GM21515 (cell line): ENCODE measurements at regions not wholly inside any gene's neighbourhood (a gene's known extent, or its start where the extent isn't known, plus 50 kb on each side); places are given as distances from the start of the nearest gene placed in this dataset.
"Not testable (repeated sequence)": the region's sequence is repeated elsewhere in the genome, so short reads cannot be mapped to it uniquely, and the experiment has no call there.

Experiments
- ATAC-seq: cut with Tn5 transposase; IDR thresholded peaks from one replicate; pipeline ENCODE4 v1.9.1; 2021; ENCODE audit not compliant: unreplicated experiment

DNA sequence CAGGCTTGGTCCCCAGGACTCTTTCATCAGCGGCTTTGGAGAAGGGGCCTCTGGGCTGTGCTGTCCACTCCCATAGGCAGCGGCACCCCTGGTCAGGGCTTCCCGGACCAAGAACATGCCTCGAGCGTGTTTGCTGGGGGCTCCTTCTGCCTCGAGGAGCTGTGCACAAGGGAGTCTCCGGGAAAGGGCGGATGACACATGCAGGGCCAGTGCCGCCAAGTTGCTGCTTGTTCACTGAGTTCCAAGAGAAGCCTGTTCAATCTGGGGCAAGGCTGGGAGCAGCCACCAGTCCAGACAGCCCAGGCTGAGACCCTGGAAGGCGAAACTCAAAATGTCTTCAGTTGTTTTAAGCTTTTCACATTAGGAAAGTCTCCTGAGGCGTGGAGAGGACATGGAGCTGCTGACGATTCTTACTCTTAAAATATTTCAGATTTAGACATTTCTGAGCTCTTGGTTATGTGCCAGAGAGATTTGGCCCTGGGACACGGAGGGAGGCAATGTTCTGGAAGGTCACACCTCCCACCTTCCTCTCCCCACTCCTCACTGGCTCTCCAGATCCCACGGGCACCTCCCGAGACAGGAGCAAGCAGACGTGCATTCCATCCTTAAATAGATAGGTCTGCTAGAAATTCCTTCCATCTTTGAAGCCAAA is 84.5 kb upstream of the ZNF469 start:
- ATAC-seq = no peak

DNA sequence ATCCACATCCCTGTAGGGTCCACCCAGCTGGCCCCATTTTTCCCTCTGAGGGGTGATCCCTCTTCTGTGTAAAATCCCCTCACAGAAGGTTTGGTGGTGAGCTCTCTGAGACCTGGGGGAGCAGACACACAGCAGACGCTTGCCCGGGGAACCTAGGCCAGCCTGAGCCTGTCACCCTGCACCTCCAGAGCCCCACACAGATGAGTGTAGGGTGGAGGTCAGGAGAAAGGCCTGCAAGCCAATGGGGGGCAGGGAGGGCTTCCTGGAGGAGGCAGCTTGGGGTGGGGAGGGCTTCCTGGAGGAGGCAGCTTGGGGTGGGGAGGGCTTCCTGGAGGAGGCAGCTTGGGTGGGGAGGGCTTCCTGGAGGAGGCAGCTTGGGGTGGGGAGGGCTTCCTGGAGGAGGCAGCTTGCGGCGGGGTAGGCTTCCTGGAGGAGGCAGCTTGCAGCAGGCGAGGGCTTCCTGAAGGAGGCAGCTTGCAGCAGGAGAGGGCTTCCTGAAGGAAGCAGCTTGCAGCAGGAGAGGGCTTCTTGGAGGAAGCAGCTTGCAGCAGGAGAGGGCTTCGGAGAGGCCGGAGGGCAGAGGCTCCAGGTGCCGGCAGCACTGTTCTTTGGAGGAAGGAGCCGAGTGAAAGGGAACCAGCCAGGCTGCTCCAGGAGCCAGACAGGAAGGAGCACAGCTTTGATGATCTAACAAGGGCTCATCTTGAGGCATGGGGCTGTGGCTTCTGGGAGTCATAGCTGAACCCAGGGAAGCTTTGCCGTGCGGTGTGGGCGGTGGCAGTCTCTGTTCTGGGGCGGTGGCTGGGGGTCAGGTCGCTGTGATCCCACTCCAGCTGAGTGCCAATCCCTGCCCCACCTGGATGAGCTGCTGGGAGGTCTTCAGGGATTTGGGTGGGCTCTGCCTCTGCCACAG is 83.7 kb upstream of the ZNF469 start:
- ATAC-seq = no peak

- no peak for ATAC-seq
Observed at GRCh38 chr16:88299751-88300462, 82.9 kb upstream of the ZNF469 start.

DNA sequence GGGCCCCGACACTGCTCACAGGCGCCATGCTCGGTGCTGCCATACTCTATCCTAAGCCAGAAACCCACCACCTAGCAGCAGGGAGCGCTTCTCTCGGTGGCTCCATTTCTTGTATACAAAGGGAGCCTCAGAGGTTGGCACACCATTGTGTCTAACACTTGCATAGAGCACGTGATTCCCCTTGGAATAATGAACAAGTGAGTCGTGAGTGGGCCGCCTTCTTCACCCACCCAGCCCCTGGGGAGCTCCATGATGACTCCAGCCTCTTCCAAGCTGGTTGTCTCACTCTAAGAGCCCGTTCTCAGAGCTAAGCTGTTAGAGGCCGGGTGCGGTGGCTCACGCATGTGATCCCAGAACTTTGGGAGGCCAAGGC is 82.3 kb upstream of the ZNF469 start:
- ATAC-seq = no peak

DNA sequence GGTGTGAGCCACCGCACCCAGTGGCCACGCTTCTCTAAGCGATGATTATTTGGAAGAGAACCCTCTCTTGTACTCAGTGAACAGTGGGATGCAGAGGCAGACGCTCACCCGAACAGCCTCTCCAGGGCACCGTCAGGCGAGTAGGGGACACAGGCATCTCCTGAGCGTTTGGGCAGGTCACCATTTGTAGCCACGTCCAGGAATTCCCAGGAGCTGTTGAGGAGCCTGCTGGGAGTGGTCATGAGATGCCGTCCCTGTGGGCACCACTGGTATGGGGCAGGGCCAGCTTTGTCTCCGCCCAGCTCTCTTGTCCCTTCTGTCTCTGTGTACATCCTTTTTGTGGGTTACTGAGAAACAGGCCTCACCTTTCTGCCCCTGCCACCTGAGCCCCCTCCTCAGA is 81.3 kb upstream of the ZNF469 start:
- ATAC-seq = no peak

GRCh38 chr16:88301886-88302285 is 80.9 kb upstream of the ZNF469 start:
- ATAC-seq = no peak

GRCh38 chr16:88302666-88303065 is 80.1 kb upstream of the ZNF469 start:
- ATAC-seq = no peak

DNA sequence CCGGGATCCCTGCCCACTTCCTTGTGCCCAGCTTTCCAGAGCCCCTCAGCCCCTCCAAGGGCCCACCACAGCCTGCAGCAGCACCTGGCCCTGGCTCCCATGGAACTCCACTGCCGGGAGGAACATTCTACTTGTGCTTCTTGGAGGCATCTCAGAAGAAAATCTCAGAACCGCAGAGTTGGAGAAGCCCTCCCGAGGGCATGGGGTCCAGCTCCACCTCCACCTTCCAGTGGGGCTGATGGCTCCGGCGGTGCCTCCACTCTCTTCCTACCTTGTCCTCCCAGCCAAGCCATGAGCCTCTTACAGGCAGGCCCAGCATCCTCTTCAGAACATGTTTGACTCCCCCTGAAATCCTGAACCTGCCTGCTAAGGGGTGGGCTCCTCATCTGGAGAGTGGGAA is 79.4 kb upstream of the ZNF469 start:
- no peak for ATAC-seq

DNA sequence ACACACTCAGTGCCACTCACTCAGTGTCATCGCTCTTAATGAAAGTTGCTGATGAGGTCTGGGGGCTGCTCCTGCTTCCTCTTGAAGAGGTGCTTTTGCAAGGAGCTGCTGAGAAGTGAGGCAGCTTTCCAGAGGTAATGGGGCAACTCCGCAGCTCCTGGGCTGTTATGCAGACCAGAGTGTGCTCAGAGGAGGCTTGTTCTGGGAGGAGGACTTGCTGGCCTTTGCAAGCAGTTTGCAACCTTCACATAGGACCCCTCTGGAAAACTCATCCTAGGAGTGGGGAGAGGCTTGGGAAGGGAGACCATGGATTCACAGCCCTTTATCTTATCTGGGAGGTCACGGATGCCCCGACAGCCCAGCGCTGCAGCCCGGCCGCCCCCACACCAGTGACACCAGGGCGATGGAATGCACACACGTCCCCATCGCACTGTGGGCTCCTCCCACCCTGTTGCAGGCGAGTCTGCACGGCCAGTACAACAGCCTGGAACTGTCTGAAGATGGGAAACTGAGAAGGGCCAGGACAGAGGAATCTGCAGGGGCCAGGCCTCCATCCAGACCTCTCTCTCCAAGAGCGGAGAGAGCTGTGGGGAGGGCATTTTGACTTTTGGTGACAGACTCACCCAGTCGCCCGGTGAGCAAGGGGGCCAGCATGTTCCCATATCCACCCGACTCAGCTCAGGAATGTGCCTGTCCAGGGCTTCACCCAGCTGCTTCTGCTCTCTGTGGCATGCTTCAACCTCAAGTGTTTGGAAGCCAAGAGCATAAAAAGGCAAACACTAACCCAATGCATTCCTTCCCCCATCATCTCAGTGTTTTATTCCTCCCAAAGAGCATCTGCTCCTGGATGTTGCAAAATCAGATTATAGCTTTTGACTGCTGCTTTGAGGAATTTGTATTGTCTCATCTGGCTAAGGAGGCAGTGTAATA is 78.6 kb upstream of the ZNF469 start:
- ATAC-seq = no peak

- no peak for ATAC-seq
Observed at GRCh38 chr16:88305176-88305575, 77.6 kb upstream of the ZNF469 start.

DNA sequence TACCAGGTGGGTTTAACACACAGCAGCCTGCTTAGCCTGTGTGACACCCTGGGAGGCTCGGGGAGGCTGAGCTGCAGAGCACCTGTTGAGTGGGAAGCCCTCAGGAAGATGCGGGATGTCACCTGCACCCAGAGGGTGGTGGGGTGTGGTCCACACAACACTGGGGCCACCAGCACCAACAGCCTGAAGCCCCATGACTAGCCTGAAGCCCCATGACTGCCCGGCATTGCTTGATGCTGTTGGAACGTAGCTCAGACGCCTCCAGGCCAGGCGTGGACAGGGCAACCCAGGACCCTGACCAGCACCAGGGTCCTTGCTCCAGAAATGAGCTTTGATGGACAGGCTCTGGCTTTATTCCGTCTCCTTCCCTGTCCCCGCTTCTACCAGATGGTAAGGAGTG is 76.3 kb upstream of the ZNF469 start:
- ATAC-seq = no peak

- ATAC-seq = no peak
Observed at GRCh38 chr16:88306860-88307545, 75.8 kb upstream of the ZNF469 start.

- ATAC-seq = no peak
Observed at GRCh38 chr16:88308441-88309173, 74.2 kb upstream of the ZNF469 start.

- no peak for ATAC-seq
Observed at GRCh38 chr16:88309174-88309907, 73.4 kb upstream of the ZNF469 start.

DNA sequence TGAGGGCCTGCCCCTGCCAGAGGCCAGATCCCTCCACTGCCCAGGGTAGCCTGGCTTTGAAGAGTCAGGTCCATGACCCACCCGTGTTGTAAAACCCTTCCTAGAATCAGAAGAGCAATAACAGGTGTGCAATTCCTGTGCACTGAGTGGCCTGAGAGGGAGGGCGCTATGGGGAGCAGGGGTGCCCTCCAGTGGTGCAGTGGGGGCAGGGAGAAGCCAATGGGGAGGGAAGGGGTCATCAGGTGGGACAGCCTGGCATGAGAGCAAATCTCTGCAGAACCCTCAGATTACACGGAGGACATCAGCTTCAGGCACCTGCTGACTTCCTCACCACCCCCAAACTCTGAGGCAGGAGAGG is 72.9 kb upstream of the ZNF469 start:
- no peak for ATAC-seq

GRCh38 chr16:88310796-88311605 is 71.8 kb upstream of the ZNF469 start:
- no peak for ATAC-seq

DNA sequence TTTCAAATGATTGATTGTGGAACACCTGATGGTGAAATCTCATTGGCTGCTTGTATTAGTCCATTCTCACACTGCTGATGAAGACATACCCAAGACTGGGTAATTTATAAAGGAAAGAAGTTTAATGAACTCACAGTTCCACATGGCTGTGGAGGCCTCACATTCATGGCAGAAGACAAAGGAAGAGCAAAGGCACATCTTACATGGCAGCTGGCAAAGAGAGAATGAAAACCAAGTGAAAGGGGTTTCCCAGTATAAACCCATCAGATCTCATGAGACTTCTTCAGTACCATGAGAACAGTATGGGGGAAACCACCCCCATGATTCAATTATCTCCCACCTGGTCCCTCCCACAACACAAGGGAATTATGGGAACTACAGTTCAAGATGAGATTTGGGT is 70.9 kb upstream of the ZNF469 start:
- not testable (repeated sequence) for ATAC-seq

DNA sequence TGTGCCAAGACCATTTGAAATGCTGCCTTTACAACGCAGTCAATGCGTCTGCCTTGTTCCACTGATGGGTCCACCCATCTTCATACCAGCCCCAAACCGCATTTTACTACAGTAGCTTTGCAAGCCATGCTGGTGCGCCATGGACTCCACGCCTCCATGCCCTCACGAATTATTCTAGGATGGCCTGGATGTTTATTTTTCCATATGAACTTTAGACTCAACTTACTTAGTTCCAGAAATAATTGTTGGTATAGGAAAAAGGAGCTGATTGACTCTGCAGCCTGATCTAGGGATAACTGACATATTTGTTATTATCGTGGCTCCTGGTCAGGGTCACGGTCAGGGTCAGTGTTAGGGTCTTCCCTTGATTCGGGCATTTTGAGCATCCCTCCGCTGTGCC is 70.0 kb upstream of the ZNF469 start:
- no peak for ATAC-seq
